HG02610 (cell line): ENCODE measurements at regions not wholly inside any gene's neighbourhood (a gene's known extent, or its start where the extent isn't known, plus 50 kb on each side); places are given as distances from the start of the nearest gene placed in this dataset.
A peak's percentile ranks its signal among the peaks of the same experiment; 100 is the strongest.

Source experiments
- ATAC-seq: cut with Tn5 transposase; IDR thresholded peaks from one replicate; pipeline ENCODE4 v1.9.1; 2021; ENCODE audit warnings: mild to moderate bottlenecking, moderate library complexity; ENCODE audit not compliant: unreplicated experiment

GRCh38 chr10:92747066-92747465 is 57.3 kb downstream of the HHEX start:
- ATAC-seq: no peak

- ATAC-seq: no peak
Measured at GRCh38 chr10:92747600-92747999, 57.8 kb downstream of the HHEX start.

- no peak for ATAC-seq
Measured at GRCh38 chr10:92750791-92751533, 61.2 kb downstream of the HHEX start.

GRCh38 chr10:92751534-92751811 is 61.7 kb downstream of the HHEX start:
- ATAC-seq: no peak

- no peak for ATAC-seq
Measured at GRCh38 chr10:92751827-92752226, 62.1 kb downstream of the HHEX start.

- no peak for ATAC-seq
Measured at GRCh38 chr10:92753865-92754264, 64.1 kb downstream of the HHEX start.

- ATAC-seq: no peak
Measured at GRCh38 chr10:92755725-92756124, 66.0 kb downstream of the HHEX start.

GRCh38 chr10:92756201-92757065 is 66.7 kb downstream of the HHEX start:
- peak; percentile 81 for ATAC-seq

- ATAC-seq: peak; percentile 71
Measured at GRCh38 chr10:92757066-92757710, 67.4 kb downstream of the HHEX start.

- no peak for ATAC-seq
Measured at GRCh38 chr10:92757711-92758104, 68.0 kb downstream of the HHEX start.

- no peak for ATAC-seq
Measured at GRCh38 chr10:92758594-92758993, 68.8 kb downstream of the HHEX start.

GRCh38 chr10:92760609-92761008 is 70.9 kb downstream of the HHEX start:
- no peak for ATAC-seq

- no peak for ATAC-seq
Measured at GRCh38 chr10:92761571-92761970, 71.8 kb downstream of the HHEX start.

GRCh38 chr10:92763634-92764155 is 73.9 kb downstream of the HHEX start:
- no peak for ATAC-seq

- no peak for ATAC-seq
Measured at GRCh38 chr10:92766451-92766850, 76.7 kb downstream of the HHEX start.

- ATAC-seq: no peak
Measured at GRCh38 chr10:92768104-92768503, 78.3 kb downstream of the HHEX start.

- ATAC-seq: no peak
Measured at GRCh38 chr10:92773776-92774175, 74.5 kb upstream of the EXOC6 start.

- no peak for ATAC-seq
Measured at GRCh38 chr10:92778091-92778490, 70.2 kb upstream of the EXOC6 start.

GRCh38 chr10:92785118-92785517 is 63.2 kb upstream of the EXOC6 start:
- ATAC-seq: no peak

GRCh38 chr10:92787557-92788152 is 60.7 kb upstream of the EXOC6 start:
- ATAC-seq: no peak

GRCh38 chr10:92789067-92789466 is 59.3 kb upstream of the EXOC6 start:
- no peak for ATAC-seq
